Hepatocyte (in vitro differentiated cells): ENCODE measurements at regions not wholly inside any gene's neighbourhood (a gene's known extent, or its start where the extent isn't known, plus 50 kb on each side); places are given as distances from the start of the nearest gene placed in this dataset.

Source experiments
- DNase-seq: peaks from one replicate; pipeline ENCODE4 v3.0.0-alpha.2; 2016; ENCODE audit warnings: low spot score
- H2AFZ ChIP-seq: fragments of 200-600 bp; sonication (generic); 2 replicates; pipeline ENCODE4 v1.6.0; 2016; ENCODE audit warnings: antibody characterized with exemption, mild to moderate bottlenecking
- H3K27ac ChIP-seq: fragments of 200-600 bp; sonication (generic); 2 replicates; pipeline ENCODE4 v1.5.1; 2016; ENCODE audit warnings: mild to moderate bottlenecking
- H3K27me3 ChIP-seq: fragments of 200-600 bp; sonication (generic); 2 replicates; pipeline ENCODE4 v1.6.1; 2016
- H3K36me3 ChIP-seq: fragments of 200-600 bp; sonication (generic); replicated peaks from 2 replicates; pipeline ENCODE4 v1.5.1; 2016; ENCODE audit warnings: low read depth; ENCODE audit not compliant: insufficient read depth
- H3K4me1 ChIP-seq: fragments of 200-600 bp; sonication (generic); 2 replicates; pipeline ENCODE4 v1.5.1; 2016; ENCODE audit warnings: mild to moderate bottlenecking, moderate library complexity; ENCODE audit not compliant: insufficient read depth
- H3K4me2 ChIP-seq: fragments of 200-600 bp; sonication (generic); 2 replicates; pipeline ENCODE4 v1.6.0; 2016
- H3K4me3 ChIP-seq: fragments of 200-600 bp; sonication (generic); 2 replicates; pipeline ENCODE4 v1.5.1; 2016; ENCODE audit warnings: mild to moderate bottlenecking
- H3K79me2 ChIP-seq: fragments of 200-600 bp; sonication (generic); 2 replicates; pipeline ENCODE4 v1.6.0; 2017; ENCODE audit warnings: mild to moderate bottlenecking
- H3K9me2 ChIP-seq: fragments of 200-600 bp; sonication (generic); replicated peaks from 2 replicates; pipeline ENCODE4 v1.6.0; 2017; ENCODE audit warnings: mild to moderate bottlenecking; ENCODE audit not compliant: insufficient read depth
- H3K9me3 ChIP-seq: fragments of 200-600 bp; sonication (generic); 2 replicates; pipeline ENCODE4 v1.5.1; 2016; ENCODE audit warnings: low read depth, mild to moderate bottlenecking
- H4K20me1 ChIP-seq: fragments of 200-600 bp; sonication (generic); 2 replicates; pipeline ENCODE4 v1.6.0; 2016; ENCODE audit warnings: mild to moderate bottlenecking; ENCODE audit not compliant: insufficient read depth, poor library complexity, severe bottlenecking
- CTCF ChIP-seq: fragments of 200-600 bp; sonication (generic); IDR thresholded peaks from 2 replicates; pipeline ENCODE4 v1.5.1; 2016; ENCODE audit warnings: antibody characterized with exemption, mild to moderate bottlenecking; ENCODE audit not compliant: poor library complexity
- EZH2 ChIP-seq: fragments of 200-600 bp; sonication (generic); IDR thresholded peaks from 2 replicates; pipeline ENCODE4 v1.6.1; 2016; ENCODE audit warnings: antibody characterized with exemption, mild to moderate bottlenecking, borderline replicate concordance
- EZH2phosphoT487 ChIP-seq: fragments of 200-600 bp; sonication (generic); IDR thresholded peaks from one replicate; pipeline ENCODE4 v1.6.1; 2018; ENCODE audit warnings: antibody characterized with exemption, mild to moderate bottlenecking, low read depth, moderate library complexity; ENCODE audit not compliant: unreplicated experiment, severe bottlenecking
- WGBS: methylation state at CpG from one replicate; pipeline ENCODE4 v1.1.6; 2016; ENCODE audit warnings: low lambda C conversion rate; ENCODE audit errors: missing lambda C conversion rate; 5-methylcytosine and 5-hydroxymethylcytosine counted together

- H3K9me2 ChIP-seq = no peaks in the 10 kb centered on the region
- no peak for TF ChIP-seq EZH2phosphoT487
- no peak for TF ChIP-seq CTCF
- no peaks in the 10 kb centered on the region for H4K20me1 ChIP-seq
- H3K4me2 ChIP-seq = no peak overlapping the region
- no peaks in the 10 kb centered on the region for H3K27me3 ChIP-seq
- 93% methylated on average over 1 of the region's 1 CpG for WGBS
- H3K36me3 ChIP-seq = no peaks in the 10 kb centered on the region
- no peaks in the 10 kb centered on the region for H3K4me1 ChIP-seq
- H2AFZ ChIP-seq = no peak overlapping the region
- no peak overlapping the region for H3K4me3 ChIP-seq
- H3K79me2 ChIP-seq = no peaks in the 10 kb centered on the region
- no peaks in the 10 kb centered on the region for H3K9me3 ChIP-seq
- no peak for DNase-seq
- H3K27ac ChIP-seq = no peak overlapping the region
These were observed 1817.4 kb downstream of the MRPL39 start for GRCh38 chr21:23789864-23790263.

GRCh38 chr21:23780326-23780725 lies 1827.0 kb downstream of the MRPL39 start:
- H3K4me3 ChIP-seq = no peak overlapping the region
- H3K27me3 ChIP-seq = no peaks in the 10 kb centered on the region
- H3K9me3 ChIP-seq = no peaks in the 10 kb centered on the region
- no peaks in the 10 kb centered on the region for H4K20me1 ChIP-seq
- H3K9me2 ChIP-seq = no peaks in the 10 kb centered on the region
- H3K36me3 ChIP-seq = no peaks in the 10 kb centered on the region
- no peak overlapping the region for H3K4me2 ChIP-seq
- H3K79me2 ChIP-seq = no peaks in the 10 kb centered on the region
- TF ChIP-seq CTCF = no peak
- DNase-seq = no peak
- 86% methylated on average over 2 of the region's 2 CpGs for WGBS
- H3K4me1 ChIP-seq = no peaks in the 10 kb centered on the region
- no peak overlapping the region for H2AFZ ChIP-seq
- no peak overlapping the region for H3K27ac ChIP-seq

GRCh38 chr21:23743821-23744220 lies 1863.5 kb downstream of the MRPL39 start:
- H3K36me3 ChIP-seq = no peaks in the 10 kb centered on the region
- H2AFZ ChIP-seq = no peak overlapping the region
- no peak for DNase-seq
- no peaks in the 10 kb centered on the region for H3K79me2 ChIP-seq
- H3K27ac ChIP-seq = no peak overlapping the region
- no peaks in the 10 kb centered on the region for H3K27me3 ChIP-seq
- no peaks in the 10 kb centered on the region for H3K9me2 ChIP-seq
- WGBS = 62% methylated on average over 2 of the region's 2 CpGs
- no peak overlapping the region for H3K4me3 ChIP-seq
- no peak overlapping the region for H3K4me2 ChIP-seq
- no peak for TF ChIP-seq EZH2phosphoT487
- no peak for TF ChIP-seq CTCF
- no peak for TF ChIP-seq EZH2
- no peaks in the 10 kb centered on the region for H3K4me1 ChIP-seq
- H4K20me1 ChIP-seq = no peaks in the 10 kb centered on the region
- no peaks in the 10 kb centered on the region for H3K9me3 ChIP-seq

- TF ChIP-seq EZH2 (no peak), EZH2phosphoT487 (no peak), CTCF (no peak)
- H3K27ac ChIP-seq = no peak overlapping the region
- H3K4me1 ChIP-seq = no peaks in the 10 kb centered on the region
- no peak overlapping the region for H3K4me3 ChIP-seq
- H3K27me3 ChIP-seq = no peaks in the 10 kb centered on the region
- 75% methylated on average over 5 of the region's 5 CpGs for WGBS
- H3K4me2 ChIP-seq = no peak overlapping the region
- no peaks in the 10 kb centered on the region for H3K79me2 ChIP-seq
- no peaks in the 10 kb centered on the region for H3K36me3 ChIP-seq
- no peak overlapping the region for H2AFZ ChIP-seq
- H3K9me2 ChIP-seq = no peaks in the 10 kb centered on the region
- no peaks in the 10 kb centered on the region for H3K9me3 ChIP-seq
- H4K20me1 ChIP-seq = no peaks in the 10 kb centered on the region
- DNase-seq = no peak
These were observed 1866.8 kb downstream of the MRPL39 start for GRCh38 chr21:23740463-23740862.
